HEK293 (cell line): ENCODE measurements at regions not wholly inside any gene's neighbourhood (a gene's known extent, or its start where the extent isn't known, plus 50 kb on each side); places are given as distances from the start of the nearest gene placed in this dataset.

Source experiments
- CTCF ChIA-PET: fragments of 350-600 bp; formaldehyde crosslinking; extraction: SDS; loops from one replicate; lab custom pipeline; 2021; ENCODE audit warnings: antibody characterized with exemption; lab: Yijun Ruan, JAX
- POLR2A ChIA-PET: fragments of 300-600 bp; formaldehyde crosslinking; extraction: SDS; loops from one replicate; lab custom pipeline; 2020; ENCODE audit warnings: antibody characterized with exemption, inconsistent platforms; lab: Yijun Ruan, JAX
- H3K27ac ChIP-seq: fragments of 200-500 bp; sonication (Bioruptor generic); 2 replicates; pipeline ENCODE4 v1.5.1; 2014; ENCODE audit warnings: low read depth, low read length, control low read depth, inconsistent platforms; ENCODE audit errors: extremely low read depth
- H3K36me3 ChIP-seq, 2 experiments: fragments of 200-500 bp in 1 of 2; sonication (Bioruptor generic) in 1 of 2; 1 replicate in 1 of 2; 2 replicates in 1 of 2; pipeline ENCODE4 v1.5.1; 2014 to 2017; ENCODE audit warnings: inconsistent platforms in 2 of 2, low read length in 2 of 2; ENCODE audit not compliant: control insufficient read depth in 2 of 2, insufficient read depth in 1 of 2
- H3K4me1 ChIP-seq: fragments of 200-500 bp; sonication (Bioruptor generic); 2 replicates; pipeline ENCODE4 v1.5.1; 2014; ENCODE audit warnings: mild to moderate bottlenecking, low read length, inconsistent platforms; ENCODE audit not compliant: control insufficient read depth, insufficient read depth
- H3K4me3 ChIP-seq: 2 replicates; pipeline ENCODE4 v1.5.1; 2011; ENCODE audit warnings: low read depth, mild to moderate bottlenecking, control low read depth, low read length, moderate library complexity
- H3K9me3 ChIP-seq: fragments of 200-500 bp; sonication (Bioruptor generic); 2 replicates; pipeline ENCODE4 v1.5.1; 2014; ENCODE audit warnings: low read depth, low read length, inconsistent platforms; ENCODE audit not compliant: control insufficient read depth, insufficient read depth
- REPIN1 ChIP-seq: fragments of 450-650 bp; formaldehyde crosslinking; IDR thresholded peaks from 2 replicates; pipeline ENCODE4 v1.5.1; 2017; ENCODE audit warnings: missing biosample characterization, missing genetic modification characterization, low read depth
- ZFP37 ChIP-seq: fragments of 450-650 bp; formaldehyde crosslinking; IDR thresholded peaks from 2 replicates; pipeline ENCODE4 v1.5.1; 2016; ENCODE audit warnings: missing biosample characterization, missing genetic modification characterization
- ZNF133 ChIP-seq: fragments of 450-650 bp; formaldehyde crosslinking; IDR thresholded peaks from 2 replicates; pipeline ENCODE4 v1.5.1; 2016; ENCODE audit warnings: missing biosample characterization, missing genetic modification characterization
- ZNF202 ChIP-seq: fragments of 450-650 bp; formaldehyde crosslinking; IDR thresholded peaks from 2 replicates; pipeline ENCODE4 v1.5.1; 2016; ENCODE audit warnings: missing biosample characterization, missing genetic modification characterization, borderline replicate concordance
- ZNF433 ChIP-seq: fragments of 450-650 bp; formaldehyde crosslinking; IDR thresholded peaks from 2 replicates; pipeline ENCODE4 v1.5.1; 2016; ENCODE audit warnings: missing biosample characterization, missing genetic modification characterization, low read depth
- ZNF48 ChIP-seq: fragments of 450-650 bp; formaldehyde crosslinking; IDR thresholded peaks from 2 replicates; pipeline ENCODE4 v1.5.1; 2016; ENCODE audit warnings: missing biosample characterization, missing genetic modification characterization
- ZNF501 ChIP-seq: fragments of 450-650 bp; formaldehyde crosslinking; IDR thresholded peaks from 2 replicates; pipeline ENCODE4 v1.5.1; 2016; ENCODE audit warnings: missing biosample characterization, missing genetic modification characterization
- ZNF530 ChIP-seq: fragments of 450-650 bp; formaldehyde crosslinking; IDR thresholded peaks from 2 replicates; pipeline ENCODE4 v1.5.1; 2016; ENCODE audit warnings: low read depth, missing biosample characterization, missing genetic modification characterization
- ZNF544 ChIP-seq: fragments of 450-650 bp; formaldehyde crosslinking; IDR thresholded peaks from 2 replicates; pipeline ENCODE4 v1.5.0; 2017; ENCODE audit warnings: missing biosample characterization, missing genetic modification characterization
- ZNF623 ChIP-seq: fragments of 450-650 bp; formaldehyde crosslinking; IDR thresholded peaks from 2 replicates; pipeline ENCODE4 v1.5.1; 2016; ENCODE audit warnings: missing biosample characterization, missing genetic modification characterization
- ZNF777 ChIP-seq: fragments of 450-650 bp; formaldehyde crosslinking; IDR thresholded peaks from 2 replicates; pipeline ENCODE4 v1.5.1; 2017; ENCODE audit warnings: missing biosample characterization, missing genetic modification characterization, borderline replicate concordance
- ZNF785 ChIP-seq: fragments of 450-650 bp; formaldehyde crosslinking; IDR thresholded peaks from 2 replicates; pipeline ENCODE4 v1.5.1; 2016; ENCODE audit warnings: missing biosample characterization, missing genetic modification characterization
- ZNF843 ChIP-seq: fragments of 450-650 bp; formaldehyde crosslinking; IDR thresholded peaks from 2 replicates; pipeline ENCODE4 v1.5.1; 2016; ENCODE audit warnings: missing biosample characterization, missing genetic modification characterization
- TF ChIP-seq, protein P1 (sequence below): fragments of 450-650 bp; formaldehyde crosslinking; IDR thresholded peaks from 2 replicates; pipeline ENCODE4 v1.5.1; 2016; ENCODE audit warnings: missing biosample characterization, missing genetic modification characterization
- TF ChIP-seq, protein P2 (sequence below): fragments of 450-650 bp; formaldehyde crosslinking; IDR thresholded peaks from 2 replicates; pipeline ENCODE4 v1.5.1; 2017; ENCODE audit warnings: missing biosample characterization, missing genetic modification characterization
- TF ChIP-seq, protein P3 (sequence below): fragments of 450-650 bp; formaldehyde crosslinking; IDR thresholded peaks from 2 replicates; pipeline ENCODE4 v1.5.1; 2016; ENCODE audit warnings: missing biosample characterization, missing genetic modification characterization
- TF ChIP-seq, protein P4 (sequence below): fragments of 450-650 bp; formaldehyde crosslinking; IDR thresholded peaks from 2 replicates; pipeline ENCODE4 v1.5.1; 2016; ENCODE audit warnings: missing biosample characterization, missing genetic modification characterization

DNA sequence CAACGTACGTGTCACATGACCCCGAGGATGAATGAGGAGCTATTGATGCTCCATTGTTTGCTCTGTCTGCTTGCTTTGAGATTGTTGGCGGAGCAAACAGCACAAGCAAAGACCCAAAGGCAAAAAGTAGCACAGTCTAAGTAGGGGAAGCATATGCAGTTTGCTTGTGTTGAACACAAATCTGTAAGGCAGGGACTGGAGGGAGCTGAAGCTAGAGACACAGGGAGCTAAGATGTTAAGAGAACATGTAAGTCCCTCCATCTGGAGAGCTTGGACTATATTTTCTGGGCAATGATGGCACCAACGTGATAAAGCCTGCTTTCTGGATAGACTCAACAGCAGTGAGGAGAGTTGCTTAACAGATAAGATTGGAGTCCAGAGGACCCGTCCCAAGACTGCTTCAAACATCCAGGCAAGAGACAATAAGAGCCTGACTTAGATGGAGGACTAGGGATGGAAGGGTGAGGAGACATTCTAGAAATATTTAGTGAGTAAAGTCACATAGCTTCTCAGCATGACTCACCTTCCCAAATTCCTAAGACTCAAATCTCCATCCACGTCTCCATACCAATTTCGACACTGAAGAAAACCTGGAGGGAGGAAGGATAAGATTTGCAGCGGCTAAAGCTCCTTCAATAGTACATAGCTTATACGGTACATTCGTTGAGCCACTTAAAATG is 88.1 kb upstream of the KLF7 start:
- POLR2A ChIA-PET = interaction anchor here (1.8 kb wide), 1 partner anchor 88 kb away, joined by 6 read pairs; the partner anchor contains the start of gene KLF7
- H3K4me3 ChIP-seq = no peak overlapping the region
- TF ChIP-seq, protein P1, sequence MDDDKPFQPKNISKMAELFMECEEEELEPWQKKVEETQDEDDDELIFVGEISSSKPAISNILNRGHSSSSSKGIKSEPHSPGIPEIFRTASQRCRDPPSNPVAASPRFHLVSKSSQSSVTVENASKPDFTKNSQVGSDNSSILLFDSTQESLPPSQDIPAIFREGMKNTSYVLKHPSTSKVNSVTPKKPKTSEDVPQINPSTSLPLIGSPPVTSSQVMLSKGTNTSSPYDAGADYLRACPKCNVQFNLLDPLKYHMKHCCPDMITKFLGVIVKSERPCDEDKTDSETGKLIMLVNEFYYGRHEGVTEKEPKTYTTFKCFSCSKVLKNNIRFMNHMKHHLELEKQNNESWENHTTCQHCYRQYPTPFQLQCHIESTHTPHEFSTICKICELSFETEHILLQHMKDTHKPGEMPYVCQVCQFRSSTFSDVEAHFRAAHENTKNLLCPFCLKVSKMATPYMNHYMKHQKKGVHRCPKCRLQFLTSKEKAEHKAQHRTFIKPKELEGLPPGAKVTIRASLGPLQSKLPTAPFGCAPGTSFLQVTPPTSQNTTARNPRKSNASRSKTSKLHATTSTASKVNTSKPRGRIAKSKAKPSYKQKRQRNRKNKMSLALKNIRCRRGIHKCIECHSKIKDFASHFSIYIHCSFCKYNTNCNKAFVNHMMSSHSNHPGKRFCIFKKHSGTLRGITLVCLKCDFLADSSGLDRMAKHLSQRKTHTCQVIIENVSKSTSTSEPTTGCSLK (tag by site-specific recombination) = no peak
- CTCF ChIA-PET = interaction anchor here (0.6 kb wide), 1 partner anchor 818 kb away, joined by 3 read pairs; no protein-coding TSS in a partner anchor
- H3K27ac ChIP-seq = no peak overlapping the region
- H3K4me1 ChIP-seq = no peaks in the 10 kb centered on the region
- H3K9me3 ChIP-seq = no peaks in the 10 kb centered on the region
- H3K36me3 ChIP-seq = no peaks in the 10 kb centered on the region

DNA sequence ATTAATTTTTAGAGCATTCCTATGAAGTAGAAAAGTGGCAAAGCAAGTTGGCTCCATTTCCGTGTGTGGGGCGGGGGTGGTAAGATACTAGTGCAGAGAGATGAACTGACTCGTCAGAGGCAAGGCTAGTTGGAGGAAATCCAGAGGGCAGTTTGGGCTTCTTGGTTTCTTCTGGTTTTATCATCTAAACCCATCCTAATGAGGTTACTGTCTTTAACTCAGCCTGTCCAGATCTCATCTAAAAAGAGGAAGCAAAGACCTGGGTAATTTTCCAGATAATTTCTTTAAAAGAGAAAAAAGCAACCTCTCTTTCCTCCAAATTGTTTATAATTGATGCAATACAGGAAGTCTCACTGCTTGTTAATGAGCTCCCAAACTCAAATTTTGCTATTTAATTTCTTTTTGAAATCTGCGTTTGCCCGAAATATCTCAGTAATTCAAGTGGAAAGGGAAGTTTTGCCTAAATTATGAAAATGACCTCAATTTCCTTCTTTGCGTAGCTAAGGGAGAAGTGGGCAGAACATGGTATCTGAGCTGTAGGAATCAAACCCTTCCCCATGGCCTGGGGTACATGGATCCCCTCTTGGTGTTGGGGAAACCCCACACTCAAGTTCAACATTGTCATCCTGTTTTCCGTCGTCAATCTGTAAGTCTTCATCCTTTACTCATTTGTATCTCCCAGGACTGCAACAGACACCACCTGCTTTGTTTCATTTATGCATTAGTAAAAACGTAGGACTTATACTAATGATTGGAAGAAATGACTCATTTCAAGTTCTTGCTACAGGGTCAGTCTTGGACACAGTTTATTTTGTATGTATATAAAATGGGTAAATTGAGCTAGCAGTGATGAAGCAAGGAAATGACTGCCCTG is 89.1 kb upstream of the KLF7 start:
- Histone ChIP-seq H3K4me3 (no peak overlapping the region), H3K4me1 (no peaks in the 10 kb centered on the region), H3K27ac (no peak overlapping the region), H3K36me3 (no peaks in the 10 kb centered on the region), H3K9me3 (no peaks in the 10 kb centered on the region)
- no peak for TF ChIP-seq ZNF501
- TF ChIP-seq ZFP37 (tag by site-specific recombination) = no peak
- no peak for TF ChIP-seq ZNF544 (tag by site-specific recombination)
- TF ChIP-seq ZNF433 (tag by site-specific recombination) = no peak
- no peak for TF ChIP-seq ZNF530 (tag by site-specific recombination)
- no peak for TF ChIP-seq ZNF785 (tag by site-specific recombination)
- no peak for TF ChIP-seq REPIN1 (tag by site-specific recombination)
- no peak for TF ChIP-seq ZNF623 (tag by site-specific recombination)
- no peak for TF ChIP-seq ZNF48 (tag by site-specific recombination)
- TF ChIP-seq ZNF843 = no peak
- TF ChIP-seq, protein P2, sequence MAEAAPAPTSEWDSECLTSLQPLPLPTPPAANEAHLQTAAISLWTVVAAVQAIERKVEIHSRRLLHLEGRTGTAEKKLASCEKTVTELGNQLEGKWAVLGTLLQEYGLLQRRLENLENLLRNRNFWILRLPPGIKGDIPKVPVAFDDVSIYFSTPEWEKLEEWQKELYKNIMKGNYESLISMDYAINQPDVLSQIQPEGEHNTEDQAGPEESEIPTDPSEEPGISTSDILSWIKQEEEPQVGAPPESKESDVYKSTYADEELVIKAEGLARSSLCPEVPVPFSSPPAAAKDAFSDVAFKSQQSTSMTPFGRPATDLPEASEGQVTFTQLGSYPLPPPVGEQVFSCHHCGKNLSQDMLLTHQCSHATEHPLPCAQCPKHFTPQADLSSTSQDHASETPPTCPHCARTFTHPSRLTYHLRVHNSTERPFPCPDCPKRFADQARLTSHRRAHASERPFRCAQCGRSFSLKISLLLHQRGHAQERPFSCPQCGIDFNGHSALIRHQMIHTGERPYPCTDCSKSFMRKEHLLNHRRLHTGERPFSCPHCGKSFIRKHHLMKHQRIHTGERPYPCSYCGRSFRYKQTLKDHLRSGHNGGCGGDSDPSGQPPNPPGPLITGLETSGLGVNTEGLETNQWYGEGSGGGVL = no peak
- TF ChIP-seq ZNF133 (tag by site-specific recombination) = no peak
- no peak for TF ChIP-seq ZNF777
- TF ChIP-seq, protein P3, sequence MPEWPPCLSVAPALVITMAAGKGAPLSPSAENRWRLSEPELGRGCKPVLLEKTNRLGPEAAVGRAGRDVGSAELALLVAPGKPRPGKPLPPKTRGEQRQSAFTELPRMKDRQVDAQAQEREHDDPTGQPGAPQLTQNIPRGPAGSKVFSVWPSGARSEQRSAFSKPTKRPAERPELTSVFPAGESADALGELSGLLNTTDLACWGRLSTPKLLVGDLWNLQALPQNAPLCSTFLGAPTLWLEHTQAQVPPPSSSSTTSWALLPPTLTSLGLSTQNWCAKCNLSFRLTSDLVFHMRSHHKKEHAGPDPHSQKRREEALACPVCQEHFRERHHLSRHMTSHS (tag by site-specific recombination) = no peak
- TF ChIP-seq, protein P4, sequence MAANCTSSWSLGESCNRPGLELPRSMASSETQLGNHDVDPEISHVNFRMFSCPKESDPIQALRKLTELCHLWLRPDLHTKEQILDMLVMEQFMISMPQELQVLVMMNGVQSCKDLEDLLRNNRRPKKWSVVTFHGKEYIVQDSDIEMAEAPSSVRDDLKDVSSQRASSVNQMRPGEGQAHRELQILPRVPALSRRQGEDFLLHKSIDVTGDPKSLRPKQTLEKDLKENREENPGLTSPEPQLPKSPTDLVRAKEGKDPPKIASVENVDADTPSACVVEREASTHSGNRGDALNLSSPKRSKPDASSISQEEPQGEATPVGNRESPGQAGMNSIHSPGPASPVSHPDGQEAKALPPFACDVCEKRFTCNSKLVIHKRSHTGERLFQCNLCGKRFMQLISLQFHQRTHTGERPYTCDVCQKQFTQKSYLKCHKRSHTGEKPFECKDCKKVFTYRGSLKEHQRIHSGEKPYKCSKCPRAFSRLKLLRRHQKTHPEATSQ (tag by site-specific recombination) = no peak
- no peak for TF ChIP-seq ZNF202
- ChIA-PET CTCF (interaction anchor here (0.6 to 0.8 kb wide), 2 partner anchors 14 to 817 kb away, joined by 3 read pairs; no protein-coding TSS in a partner anchor), POLR2A (interaction anchor here (1.8 kb wide), 1 partner anchor 89 kb away, joined by 6 read pairs; the partner anchor contains the start of gene KLF7)
